GM04504 (cell line): ENCODE measurements at regions not wholly inside any gene's neighbourhood (a gene's known extent, or its start where the extent isn't known, plus 50 kb on each side); places are given as distances from the start of the nearest gene placed in this dataset.
"Not testable (repeated sequence)": the region's sequence is repeated elsewhere in the genome, so short reads cannot be mapped to it uniquely, and the experiment has no call there.

ENCODE experiments used
- DNase-seq: peaks from one replicate; pipeline ENCODE4 v3.0.0-alpha.2; 2012; ENCODE audit warnings: low read depth

GRCh38 chr11:71383461-71383860 is 64.7 kb downstream of the DHCR7 start:
- DNase-seq: no peak

- DNase-seq: no peak
Measured at GRCh38 chr11:71381781-71382505, 66.2 kb downstream of the DHCR7 start.

- no peak for DNase-seq
Measured at GRCh38 chr11:71379701-71380100, 68.5 kb downstream of the DHCR7 start.

- no peak for DNase-seq
Measured at GRCh38 chr11:71373791-71374454, 74.3 kb downstream of the DHCR7 start.

GRCh38 chr11:71372693-71373657 is 75.2 kb downstream of the DHCR7 start:
- DNase-seq: peak; percentile 9

- DNase-seq: no peak
Measured at GRCh38 chr11:71371674-71372069, 76.5 kb downstream of the DHCR7 start.

- DNase-seq: no peak
Measured at GRCh38 chr11:71370895-71371673, 77.1 kb downstream of the DHCR7 start.

GRCh38 chr11:71370020-71370747 is 78.0 kb downstream of the DHCR7 start:
- no peak for DNase-seq

GRCh38 chr11:71369411-71369810 is 78.8 kb downstream of the DHCR7 start:
- DNase-seq: no peak

GRCh38 chr11:71368966-71369365 is 79.2 kb downstream of the DHCR7 start:
- DNase-seq: no peak

GRCh38 chr11:71367756-71368155 is 80.4 kb downstream of the DHCR7 start:
- no peak for DNase-seq

- not testable (repeated sequence) for DNase-seq
Measured at GRCh38 chr11:71367276-71367675, 80.9 kb downstream of the DHCR7 start.

- DNase-seq: no peak
Measured at GRCh38 chr11:71366076-71366475, 82.1 kb downstream of the DHCR7 start.

- DNase-seq: no peak
Measured at GRCh38 chr11:71365626-71366025, 82.6 kb downstream of the DHCR7 start.

GRCh38 chr11:71364806-71365205 is 83.4 kb downstream of the DHCR7 start:
- DNase-seq: no peak

- no peak for DNase-seq
Measured at GRCh38 chr11:71364176-71364671, 84.0 kb downstream of the DHCR7 start.

GRCh38 chr11:71363721-71364120 is 84.5 kb downstream of the DHCR7 start:
- no peak for DNase-seq

GRCh38 chr11:71358963-71359567 is 89.1 kb downstream of the DHCR7 start:
- no peak for DNase-seq

- DNase-seq: no peak
Measured at GRCh38 chr11:71358122-71358728, 90.0 kb downstream of the DHCR7 start.

GRCh38 chr11:71357414-71357813 is 90.8 kb downstream of the DHCR7 start:
- no peak for DNase-seq
